Breast epithelium (tissue), 3 donors: ENCODE measurements at regions not wholly inside any gene's neighbourhood (a gene's known extent, or its start where the extent isn't known, plus 50 kb on each side); places are given as distances from the start of the nearest gene placed in this dataset.

Source experiments
- POLR2A ChIP-seq: fragments of 450-650 bp; IDR thresholded peaks from one replicate; pipeline ENCODE4 v1.6.1; 2016; ENCODE audit warnings: antibody characterized with exemption, mild to moderate bottlenecking, moderate library complexity
- POLR2AphosphoS5 ChIP-seq, 3 donors: sonication (generic); formaldehyde crosslinking; IDR thresholded peaks; one replicate each; pipeline ENCODE4 v1.6.1; 2017; ENCODE audit warnings: antibody characterized with exemption in 3 of 3

DNA sequence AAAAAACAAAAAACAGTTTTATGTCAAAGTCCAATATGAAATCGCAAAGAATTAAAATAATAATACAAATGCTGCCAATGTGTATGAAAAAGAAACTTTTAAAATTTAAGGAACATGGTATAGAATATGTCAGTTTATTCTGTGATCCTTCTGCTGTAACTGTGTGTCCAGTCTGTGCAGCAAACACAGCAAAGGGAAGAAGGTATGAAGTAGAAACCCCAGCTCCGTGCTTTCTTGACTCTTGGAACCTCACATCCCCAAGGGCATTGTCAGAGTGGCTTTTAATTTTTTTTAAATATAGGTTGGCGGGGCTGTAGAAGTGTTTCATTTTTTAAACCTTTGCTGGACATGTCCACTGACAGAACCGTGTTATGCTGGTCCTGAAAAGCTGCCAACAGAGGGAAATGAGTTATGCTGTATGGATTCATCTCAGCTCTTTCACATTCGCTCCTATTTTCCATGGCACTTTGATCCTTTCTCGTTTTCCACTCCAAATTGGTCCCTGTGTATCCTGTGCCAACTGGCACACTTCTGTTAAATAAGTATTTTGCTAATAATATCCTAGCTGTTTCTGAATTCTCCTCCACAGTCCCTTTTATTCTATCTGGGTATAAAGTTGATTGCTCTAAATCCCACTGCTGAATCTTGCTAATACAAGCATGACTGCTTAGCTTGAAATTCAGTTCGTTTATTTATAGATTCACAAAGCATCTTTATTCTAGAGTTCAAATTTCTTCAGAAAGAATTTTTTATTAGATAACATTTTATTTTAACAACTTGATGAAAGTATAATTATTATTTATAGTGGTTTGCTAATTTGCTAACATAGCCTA is 127.0 kb upstream of the DDIT4L start:
- TF ChIP-seq POLR2AphosphoS5 (IDR thresholded peaks at IDR 0.05) (no peak), POLR2A (no peak)
